OCI-LY1 (cell line): ENCODE measurements at regions not wholly inside any gene's neighbourhood (a gene's known extent, or its start where the extent isn't known, plus 50 kb on each side); places are given as distances from the start of the nearest gene placed in this dataset.

ENCODE experiments used
- CTCF ChIP-seq: fragments of 200-600 bp; sonication (generic), shearing (Covaris generic); IDR thresholded peaks from 2 replicates; pipeline ENCODE4 v1.5.1; 2017; ENCODE audit warnings: mild to moderate bottlenecking, antibody characterized with exemption, low read length, moderate library complexity, mixed read lengths
- EZH2 ChIP-seq: fragments of 200-600 bp; sonication (generic), shearing (Covaris generic); IDR thresholded peaks from 2 replicates; pipeline ENCODE4 v1.8.0; 2017; ENCODE audit warnings: borderline replicate concordance, mixed run types, mild to moderate bottlenecking, antibody characterized with exemption, low read length, moderate library complexity, mixed read lengths

GRCh38 chr4:161237495-161237894 is 926.3 kb downstream of the FSTL5 start:
- TF ChIP-seq CTCF (no peak), EZH2 (no peak)
